ENCODE measurements at regions not wholly inside any gene's neighbourhood (a gene's known extent, or its start where the extent isn't known, plus 50 kb on each side); places are given as distances from the start of the nearest gene placed in this dataset.
"Not testable (repeated sequence)": the region's sequence is repeated elsewhere in the genome, so short reads cannot be mapped to it uniquely, and the experiment has no call there.

GRCh38 chr2:12533337-12534005 is 183.3 kb upstream of the TRIB2 start:
- DNase-seq, result no peak

GRCh38 chr2:12534646-12535263 is 182.0 kb upstream of the TRIB2 start:
- no peak for DNase-seq

- no peak for DNase-seq
These were observed 179.8 kb upstream of the TRIB2 start for GRCh38 chr2:12536976-12537375.

GRCh38 chr2:12538138-12538694 is 178.5 kb upstream of the TRIB2 start:
- DNase-seq, result no peak

GRCh38 chr2:12539336-12539735 is 177.4 kb upstream of the TRIB2 start:
- no peak for DNase-seq

- DNase-seq, result no peak
These were observed 176.8 kb upstream of the TRIB2 start for GRCh38 chr2:12539776-12540562.

DNA sequence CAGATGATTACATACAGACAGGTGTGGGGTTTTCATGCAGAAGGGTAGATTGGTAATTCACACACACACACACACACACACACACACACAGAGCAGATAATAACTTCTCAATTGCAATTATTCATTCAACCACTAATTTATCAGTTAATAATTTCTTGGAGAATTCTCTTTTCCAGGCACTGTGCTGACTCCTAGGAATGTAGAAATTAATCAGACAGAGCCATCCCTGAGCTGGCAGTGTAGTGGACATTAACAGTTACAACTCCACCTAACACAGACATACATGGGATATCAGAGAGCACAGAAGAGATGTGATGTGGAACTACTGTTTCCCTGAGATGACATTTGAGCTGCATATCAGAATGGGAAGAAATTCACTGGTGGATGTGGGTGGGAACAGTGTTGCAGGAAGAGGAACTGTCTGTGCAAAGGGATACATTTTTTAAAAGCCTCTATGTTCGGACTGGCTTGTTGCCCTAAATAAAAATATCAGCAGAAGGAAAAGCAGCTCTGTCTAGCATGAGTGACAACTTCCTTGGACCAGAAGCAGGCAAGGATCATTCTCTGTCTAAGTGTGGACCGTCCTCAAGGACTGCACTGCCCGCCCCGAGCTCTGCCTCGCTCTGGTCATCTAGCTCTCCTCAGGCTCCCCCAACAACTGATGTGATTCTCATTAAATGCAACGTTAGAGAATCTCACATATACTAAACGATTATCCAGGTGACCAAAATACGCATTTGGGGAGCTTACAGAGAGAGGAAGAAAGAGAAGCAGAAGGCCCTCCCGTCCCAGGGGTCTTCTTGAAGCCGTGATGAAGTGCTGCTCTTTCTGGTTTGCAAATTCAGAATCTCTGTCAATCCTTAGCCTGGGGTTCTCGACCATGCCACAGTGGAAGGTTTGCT is 173.4 kb upstream of the TRIB2 start:
- no peak for DNase-seq

GRCh38 chr2:12543978-12544558 is 172.7 kb upstream of the TRIB2 start:
- peak; percentile 33 for DNase-seq

DNA sequence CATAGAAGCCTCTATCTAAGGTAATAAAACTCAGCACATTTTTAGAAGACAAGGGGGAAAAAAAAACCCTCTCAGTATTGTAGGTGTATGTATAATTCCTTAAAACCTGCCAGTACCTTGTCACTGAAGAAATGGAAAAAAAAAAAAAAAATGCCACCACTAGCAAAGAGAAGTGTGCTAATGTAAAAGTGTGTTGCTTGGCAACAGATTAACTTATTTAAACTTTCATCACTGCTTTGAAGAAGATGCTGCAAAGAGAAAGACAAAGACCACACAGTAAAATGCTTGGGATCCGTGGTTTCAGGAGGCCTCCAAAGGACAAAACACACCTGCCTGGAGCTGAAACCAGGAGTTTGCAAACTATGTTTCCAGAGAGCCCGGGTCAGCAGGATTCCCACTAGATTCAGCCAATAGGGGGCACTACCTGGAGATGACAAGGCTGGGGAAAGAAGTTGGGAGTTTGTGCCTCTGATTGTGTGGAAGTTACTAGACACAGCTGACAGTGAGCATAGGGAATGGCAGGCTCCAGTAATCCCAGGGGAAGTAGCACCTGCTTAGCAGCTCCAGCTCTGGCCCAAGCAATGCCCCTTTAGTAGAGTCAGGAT is 169.1 kb upstream of the TRIB2 start:
- DNase-seq, result no peak

DNA sequence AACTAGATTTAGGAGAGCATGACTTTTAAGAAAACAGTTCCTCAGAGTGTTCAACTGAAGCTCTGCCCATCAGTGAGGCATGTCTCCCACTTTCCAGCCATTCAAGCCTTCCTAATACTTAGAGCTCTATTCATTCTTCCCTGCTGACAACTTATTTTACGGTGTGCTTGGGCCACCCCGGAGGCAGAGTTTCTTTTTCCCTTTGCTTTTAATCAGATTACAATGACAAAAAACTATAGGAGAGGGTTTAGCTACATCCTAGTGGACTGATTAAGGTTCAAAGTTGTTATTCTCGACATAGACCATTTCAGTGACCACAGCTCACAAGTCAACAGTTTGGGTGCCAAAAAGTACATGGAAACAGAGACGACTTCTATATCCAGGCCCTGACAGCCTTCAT is 167.8 kb upstream of the TRIB2 start:
- DNase-seq, result no peak

- DNase-seq, result no peak
These were observed 167.1 kb upstream of the TRIB2 start for GRCh38 chr2:12549641-12550040.

GRCh38 chr2:12552092-12552491 is 164.6 kb upstream of the TRIB2 start:
- DNase-seq, result no peak

DNA sequence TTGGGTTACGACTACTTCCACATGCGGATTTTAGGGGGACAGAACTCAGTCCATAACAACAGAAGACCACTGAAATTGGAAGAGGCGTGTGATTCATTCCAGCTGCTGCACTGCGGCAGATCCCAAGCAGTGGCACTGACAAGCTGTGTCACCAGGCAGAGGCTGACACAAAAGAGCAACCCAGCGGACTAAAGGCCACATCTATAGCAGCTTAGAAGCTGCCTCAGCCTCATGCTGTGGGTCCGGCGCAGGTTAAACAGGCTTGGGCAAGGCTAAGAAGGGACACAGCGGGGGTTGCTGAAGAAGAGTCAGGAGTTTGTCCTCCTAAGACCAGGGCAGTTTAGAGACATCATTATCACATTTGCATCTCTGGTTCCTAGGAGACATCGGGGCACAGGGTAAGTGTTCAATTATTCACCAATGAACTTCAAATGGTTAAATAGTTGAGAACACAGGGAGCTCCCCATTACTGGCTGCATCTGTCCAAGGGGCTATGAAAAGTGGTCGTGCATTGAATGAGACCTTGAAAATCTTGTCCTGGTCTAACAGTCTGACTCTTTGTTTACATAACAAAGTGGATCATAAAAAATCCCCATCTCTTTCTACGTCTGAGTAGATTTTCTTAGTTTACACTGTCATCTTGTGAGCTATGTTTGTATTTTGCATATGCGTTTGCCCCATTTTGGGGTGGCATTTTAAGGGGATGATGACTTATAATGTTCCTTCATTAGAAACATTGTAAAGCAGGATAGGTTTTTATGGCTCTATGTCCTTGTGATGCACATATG is 162.3 kb upstream of the TRIB2 start:
- no peak for DNase-seq

GRCh38 chr2:12555012-12555645 is 161.6 kb upstream of the TRIB2 start:
- no peak for DNase-seq

DNA sequence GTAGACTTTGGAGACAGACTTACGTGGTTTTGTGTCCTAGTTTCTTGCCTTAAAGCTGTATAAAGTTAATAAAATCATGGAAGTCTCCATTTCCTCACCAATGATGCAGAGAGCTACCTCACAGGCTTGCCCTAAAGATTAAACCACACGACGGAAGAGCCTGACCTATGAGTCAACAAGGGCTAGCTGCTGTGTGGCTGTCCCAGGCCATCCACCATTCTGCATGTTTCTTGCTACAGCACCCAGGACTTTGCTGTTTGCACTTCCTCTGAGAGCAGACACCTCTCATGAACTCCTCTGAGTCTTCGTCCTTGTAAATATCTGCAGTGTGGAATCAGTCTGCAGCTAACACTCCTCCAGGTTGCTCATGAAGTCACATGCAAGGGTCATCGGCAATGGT is 160.0 kb upstream of the TRIB2 start:
- no peak for DNase-seq

- DNase-seq, result no peak
These were observed 159.0 kb upstream of the TRIB2 start for GRCh38 chr2:12557688-12558087.

DNA sequence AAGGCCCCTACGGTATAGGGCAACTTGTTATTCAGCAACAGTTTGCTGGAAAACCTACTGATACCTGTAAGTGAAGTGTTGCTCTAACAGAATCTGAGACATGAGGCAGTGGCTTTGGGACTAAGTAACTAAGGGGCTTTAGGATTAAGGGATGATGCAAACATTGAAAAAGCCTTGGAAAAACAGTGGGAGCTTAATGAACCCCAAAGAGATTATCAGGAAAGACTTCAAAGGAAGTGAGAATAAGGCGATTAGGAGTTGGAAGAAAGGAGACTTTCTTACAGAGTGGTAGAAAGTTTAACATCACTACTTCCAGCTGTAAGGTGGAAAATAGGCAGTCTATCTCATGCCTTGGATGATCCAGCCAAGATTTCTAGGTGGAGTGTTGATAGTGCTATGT is 158.2 kb upstream of the TRIB2 start:
- DNase-seq, result no peak

GRCh38 chr2:12560618-12561017 is 156.1 kb upstream of the TRIB2 start:
- DNase-seq, result no peak

DNA sequence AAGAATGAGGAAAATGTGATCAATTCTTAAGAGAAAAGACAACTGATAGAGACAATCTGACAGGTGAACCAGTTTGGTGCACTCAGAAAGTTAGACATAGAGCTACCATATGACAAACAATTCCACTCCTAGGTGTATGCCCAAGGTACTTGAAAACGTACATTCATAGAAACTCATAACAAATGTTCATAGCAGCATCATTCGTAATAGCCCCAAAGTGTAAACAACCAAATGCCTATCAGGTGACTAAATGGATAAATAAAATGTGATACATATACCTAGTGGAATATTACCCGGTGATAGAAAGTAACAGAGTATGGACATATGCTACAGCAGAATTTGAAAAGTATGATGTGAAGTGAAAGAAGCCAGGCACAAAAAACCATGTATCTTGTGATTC is 149.3 kb upstream of the TRIB2 start:
- DNase-seq, result no peak

DNA sequence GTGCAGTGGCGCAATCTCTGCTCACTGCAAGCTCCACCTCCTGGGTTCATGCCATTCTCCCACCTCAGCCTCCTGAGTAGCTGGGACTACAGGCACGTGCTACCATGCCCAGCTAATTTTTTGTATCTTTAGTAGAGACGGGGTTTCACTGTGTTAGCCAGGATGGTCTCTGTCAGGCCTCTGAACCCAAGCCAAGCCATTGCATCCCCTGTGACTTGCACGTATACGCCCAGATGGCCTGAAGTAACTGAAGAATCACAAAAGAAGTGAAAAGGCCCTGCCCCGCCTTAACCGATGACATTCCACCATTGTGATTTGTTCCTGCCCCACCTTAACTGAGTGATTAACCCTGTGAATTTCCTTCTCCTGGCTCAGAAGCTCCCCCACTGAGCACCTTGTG is 147.2 kb upstream of the TRIB2 start:
- DNase-seq, result not testable (repeated sequence)

DNA sequence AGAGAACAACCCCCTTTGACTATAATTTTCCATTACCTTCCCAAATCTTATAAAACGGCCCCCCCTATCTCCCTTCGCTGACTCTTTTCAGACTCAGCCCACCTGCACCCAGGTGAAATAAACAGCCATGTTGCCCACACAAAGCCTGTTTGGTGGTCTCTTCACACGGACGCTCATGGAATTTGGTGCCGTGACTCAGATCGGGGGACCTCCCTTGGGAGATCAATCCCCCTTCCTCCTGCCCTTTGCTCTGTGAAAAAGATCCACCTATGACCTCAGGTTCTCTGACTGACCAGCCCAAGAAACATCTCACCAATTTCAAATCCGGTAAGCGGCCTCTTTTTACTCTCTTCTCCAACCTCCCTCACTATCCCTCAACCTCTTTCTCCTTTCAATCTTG is 146.8 kb upstream of the TRIB2 start:
- not testable (repeated sequence) for DNase-seq

All from NCI-H510A (cell line).